ELF-1 (cell line): ENCODE measurements at regions not wholly inside any gene's neighbourhood (a gene's known extent, or its start where the extent isn't known, plus 50 kb on each side); places are given as distances from the start of the nearest gene placed in this dataset.

Experiments used
- DNase-seq: peaks from one replicate; pipeline ENCODE4 v3.0.0-alpha.2; 2016; ENCODE audit warnings: low read depth, low spot score

GRCh38 chr1:18535391-18536210 is 54.9 kb downstream of the KLHDC7A start:
- no peak for DNase-seq

DNA sequence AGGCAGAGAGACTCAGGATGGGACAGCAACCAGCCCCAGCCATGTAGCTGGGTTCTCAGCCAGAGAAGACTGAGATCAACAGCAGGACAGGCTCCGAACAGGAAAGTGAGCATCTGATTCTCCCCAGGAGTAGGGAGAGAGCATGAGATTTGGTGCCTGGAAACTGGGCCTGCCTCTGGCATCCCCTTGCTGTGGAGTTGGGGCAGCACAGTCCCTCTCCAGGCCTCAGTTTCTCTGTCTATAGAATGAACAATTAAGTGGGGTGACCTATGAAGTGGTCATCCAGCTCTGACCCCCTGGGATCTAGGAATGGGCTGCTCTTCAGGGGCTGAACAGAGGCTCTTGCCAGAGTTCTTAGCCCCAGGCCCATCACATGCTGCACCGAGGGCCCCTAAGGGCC is 55.6 kb downstream of the KLHDC7A start:
- DNase-seq = no peak

- DNase-seq = no peak
Measured at GRCh38 chr1:18536915-18537314, 56.2 kb downstream of the KLHDC7A start.

GRCh38 chr1:18537386-18538306 is 56.9 kb downstream of the KLHDC7A start:
- no peak for DNase-seq

GRCh38 chr1:18539171-18539570 is 58.4 kb downstream of the KLHDC7A start:
- no peak for DNase-seq

- no peak for DNase-seq
Measured at GRCh38 chr1:18540136-18540765, 59.5 kb downstream of the KLHDC7A start.

- no peak for DNase-seq
Measured at GRCh38 chr1:18541046-18541795, 60.5 kb downstream of the KLHDC7A start.

DNA sequence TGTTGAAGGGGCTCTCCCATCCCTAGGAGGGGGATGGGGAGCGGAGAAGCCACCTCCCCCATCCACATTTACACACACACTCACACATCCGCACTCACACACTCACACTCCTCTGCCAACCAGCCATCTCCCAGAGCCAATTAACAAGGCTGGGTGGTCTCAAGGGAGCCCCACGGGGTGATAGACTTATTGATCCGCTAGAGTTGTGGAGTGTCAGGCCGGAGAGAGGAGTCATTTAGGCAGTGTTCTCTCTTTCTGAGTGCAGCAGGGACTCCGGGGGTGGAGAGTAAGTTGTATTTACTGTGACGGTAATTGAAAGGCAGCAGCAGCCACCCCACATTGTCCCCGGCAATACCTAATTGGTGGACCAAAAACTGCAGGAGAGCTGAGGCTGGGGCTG is 61.6 kb downstream of the KLHDC7A start:
- peak; percentile 39 for DNase-seq

DNA sequence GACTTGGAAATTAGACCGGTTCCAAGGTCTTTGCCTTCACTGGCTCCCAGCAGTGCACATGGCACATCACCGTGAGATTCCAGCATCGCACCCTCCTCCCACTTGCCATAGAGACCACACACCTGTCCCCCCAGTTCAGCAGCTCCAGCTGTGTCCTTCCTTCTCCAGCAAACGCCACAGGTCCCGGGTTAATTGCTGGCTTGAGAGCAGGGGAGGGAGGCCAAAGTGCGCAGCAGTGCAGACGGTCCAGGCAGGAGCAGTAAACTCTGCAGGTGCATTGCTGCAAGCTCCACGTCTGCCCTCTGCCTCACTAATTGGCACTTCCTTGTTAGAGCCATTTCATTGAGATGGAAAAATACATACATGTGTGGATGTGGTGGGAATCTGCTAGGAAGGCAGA is 65.3 kb downstream of the KLHDC7A start:
- DNase-seq = no peak

- peak; percentile 91 for DNase-seq
Measured at GRCh38 chr1:18547460-18547859, 66.7 kb downstream of the KLHDC7A start.

GRCh38 chr1:18548643-18549042 is 67.9 kb downstream of the KLHDC7A start:
- DNase-seq = no peak

- no peak for DNase-seq
Measured at GRCh38 chr1:18549106-18549505, 68.4 kb downstream of the KLHDC7A start.

- no peak for DNase-seq
Measured at GRCh38 chr1:18549906-18550305, 69.2 kb downstream of the KLHDC7A start.

GRCh38 chr1:18552631-18553030 is 71.9 kb downstream of the KLHDC7A start:
- DNase-seq = no peak

- DNase-seq = no peak
Measured at GRCh38 chr1:18553388-18553787, 72.7 kb downstream of the KLHDC7A start.

DNA sequence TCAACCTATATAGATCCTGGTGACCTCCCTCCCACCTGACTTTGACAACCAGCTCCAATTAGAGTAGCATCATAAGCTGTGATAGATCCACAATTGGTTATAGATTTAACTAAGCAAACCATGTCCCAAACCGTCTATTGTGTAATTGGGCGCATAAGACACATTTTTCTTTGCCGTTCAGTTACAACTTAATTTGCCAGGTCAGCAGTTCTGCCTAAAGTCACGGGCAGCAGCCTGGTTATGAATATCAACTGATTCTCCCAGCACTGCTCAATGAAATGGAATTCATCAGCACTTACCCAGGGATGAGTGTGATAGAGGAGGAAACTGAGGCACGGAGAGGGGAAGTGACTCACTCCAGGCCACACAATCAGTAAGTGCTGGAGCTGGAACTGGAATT is 73.4 kb downstream of the KLHDC7A start:
- no peak for DNase-seq

- no peak for DNase-seq
Measured at GRCh38 chr1:18554597-18554996, 73.9 kb downstream of the KLHDC7A start.

DNA sequence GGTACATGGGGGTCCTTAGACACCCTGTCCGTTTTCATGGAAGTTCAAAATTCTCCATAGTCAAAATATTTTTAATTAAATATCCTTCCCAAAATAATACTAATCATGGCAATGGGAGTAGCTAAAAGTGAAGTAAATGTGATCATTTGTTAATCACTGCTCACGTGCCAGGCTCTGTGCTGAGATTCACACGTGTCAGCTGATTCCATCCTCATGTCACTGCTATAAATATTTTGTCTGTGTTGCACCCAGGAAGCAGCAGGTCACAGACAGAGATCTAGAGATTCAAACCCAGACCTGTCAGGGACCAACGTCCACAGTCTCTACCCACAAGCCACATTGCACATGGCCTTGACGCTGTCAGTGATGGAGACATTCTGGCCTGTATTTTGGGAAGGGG is 74.3 kb downstream of the KLHDC7A start:
- DNase-seq = no peak

- DNase-seq = no peak
Measured at GRCh38 chr1:18556364-18556763, 74.3 kb upstream of the PAX7 start.

DNA sequence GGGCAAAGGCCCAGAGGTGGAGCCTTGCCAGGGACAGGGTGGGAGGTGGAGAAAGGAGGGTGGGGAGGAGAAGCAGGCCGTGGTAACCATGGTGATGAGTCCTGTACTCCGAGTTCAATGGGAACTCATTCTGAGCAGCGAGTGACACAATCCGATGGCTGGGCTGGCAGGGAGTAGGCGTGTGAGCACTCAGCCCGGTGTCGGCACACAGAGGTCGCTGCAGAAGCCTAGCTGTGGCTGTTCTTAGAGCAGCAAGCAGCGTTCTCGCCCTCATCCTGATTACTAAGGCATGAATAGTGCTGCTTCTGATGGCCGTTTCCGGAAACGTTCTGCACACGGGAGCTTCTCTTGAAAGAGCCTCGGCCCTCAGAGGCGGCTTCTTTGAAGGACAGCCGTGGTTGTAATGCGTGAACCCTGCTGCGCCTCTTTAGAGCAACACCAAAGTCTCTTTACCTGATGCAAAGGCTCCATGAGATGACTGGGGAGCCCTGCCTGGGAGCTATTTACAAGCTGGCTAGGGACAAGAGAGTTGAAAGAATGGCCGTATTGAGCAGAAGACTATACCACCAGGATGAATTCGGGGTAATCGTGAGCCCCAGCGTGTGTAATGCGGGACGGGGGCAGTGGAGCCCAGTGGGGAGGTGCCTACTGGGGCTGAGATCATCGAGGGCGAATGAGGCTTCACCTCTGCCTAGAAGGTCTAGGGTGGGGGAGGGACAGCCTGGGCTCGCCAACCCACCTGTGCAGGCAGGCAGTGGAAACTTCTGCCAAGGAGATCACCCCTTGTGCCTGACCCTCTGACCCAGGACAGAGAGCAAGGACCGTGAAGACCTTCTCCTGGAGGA is 72.8 kb upstream of the PAX7 start:
- DNase-seq = peak; percentile 92

- peak; percentile 73 for DNase-seq
Measured at GRCh38 chr1:18560692-18561091, 70.0 kb upstream of the PAX7 start.
